Endothelial cell (in vitro differentiated cells): ENCODE measurements at regions not wholly inside any gene's neighbourhood (a gene's known extent, or its start where the extent isn't known, plus 50 kb on each side); places are given as distances from the start of the nearest gene placed in this dataset.

Source experiments
- DNase-seq: peaks from one replicate; pipeline ENCODE4 v3.0.0; 2021; ENCODE audit warnings: low spot score
- H3K27ac Mint-ChIP-seq: one replicate; pipeline ENCODE4 v1.8.0; 2021; ENCODE audit warnings: mixed read lengths, inconsistent platforms; ENCODE audit not compliant: unreplicated experiment
- H3K27me3 Mint-ChIP-seq: one replicate; pipeline ENCODE4 v1.8.0; 2021; ENCODE audit warnings: mild to moderate bottlenecking, moderate library complexity, mixed read lengths, inconsistent platforms; ENCODE audit not compliant: unreplicated experiment
- H3K36me3 Mint-ChIP-seq: one replicate; pipeline ENCODE4 v1.8.0; 2021; ENCODE audit warnings: mild to moderate bottlenecking, low read depth, mixed read lengths, inconsistent platforms; ENCODE audit not compliant: unreplicated experiment
- H3K4me1 Mint-ChIP-seq: one replicate; pipeline ENCODE4 v1.8.0; 2021; ENCODE audit warnings: mild to moderate bottlenecking, mixed read lengths, inconsistent platforms; ENCODE audit not compliant: unreplicated experiment
- H3K4me3 Mint-ChIP-seq: one replicate; pipeline ENCODE4 v1.8.0; 2021; ENCODE audit warnings: mild to moderate bottlenecking, mixed read lengths, inconsistent platforms; ENCODE audit not compliant: unreplicated experiment
- H3K9me3 Mint-ChIP-seq: one replicate; pipeline ENCODE4 v1.8.0; 2021; ENCODE audit warnings: mixed read lengths, inconsistent platforms; ENCODE audit not compliant: unreplicated experiment
- TF ChIP-seq, protein P1 (sequence below): fragments of 200-600 bp; sonication (generic); IDR thresholded peaks from one replicate; pipeline ENCODE4 v1.5.0; 2021; ENCODE audit warnings: antibody characterized with exemption; ENCODE audit not compliant: unreplicated experiment

DNA sequence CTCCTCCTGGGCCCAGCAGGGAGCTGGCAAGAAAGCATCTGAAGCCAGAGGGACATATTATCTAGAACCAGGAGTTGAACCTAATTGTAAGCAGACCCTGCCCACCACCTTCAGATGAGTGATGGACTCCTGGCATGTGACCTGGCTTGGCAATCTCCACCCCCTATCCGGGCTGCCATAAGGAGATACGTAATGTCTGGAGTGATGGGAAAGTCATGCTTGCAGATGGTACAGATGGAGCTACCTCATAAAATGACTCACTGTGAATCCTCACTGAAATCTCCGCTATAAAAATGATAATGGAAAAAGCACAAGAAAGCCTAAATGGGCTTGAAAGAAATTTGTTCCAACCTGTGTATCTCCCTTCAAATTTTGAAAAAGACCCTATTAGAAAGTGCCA lies 157.5 kb downstream of the DMRT2 start:
- H3K4me3 Mint-ChIP-seq = no peak overlapping the region
- no peaks in the 10 kb centered on the region for H3K4me1 Mint-ChIP-seq
- H3K36me3 Mint-ChIP-seq = no peaks in the 10 kb centered on the region
- no peak overlapping the region for H3K27ac Mint-ChIP-seq
- H3K9me3 Mint-ChIP-seq = peaks cover 5% of the 10 kb centered on the region
- DNase-seq = no peak
- TF ChIP-seq, protein P1, sequence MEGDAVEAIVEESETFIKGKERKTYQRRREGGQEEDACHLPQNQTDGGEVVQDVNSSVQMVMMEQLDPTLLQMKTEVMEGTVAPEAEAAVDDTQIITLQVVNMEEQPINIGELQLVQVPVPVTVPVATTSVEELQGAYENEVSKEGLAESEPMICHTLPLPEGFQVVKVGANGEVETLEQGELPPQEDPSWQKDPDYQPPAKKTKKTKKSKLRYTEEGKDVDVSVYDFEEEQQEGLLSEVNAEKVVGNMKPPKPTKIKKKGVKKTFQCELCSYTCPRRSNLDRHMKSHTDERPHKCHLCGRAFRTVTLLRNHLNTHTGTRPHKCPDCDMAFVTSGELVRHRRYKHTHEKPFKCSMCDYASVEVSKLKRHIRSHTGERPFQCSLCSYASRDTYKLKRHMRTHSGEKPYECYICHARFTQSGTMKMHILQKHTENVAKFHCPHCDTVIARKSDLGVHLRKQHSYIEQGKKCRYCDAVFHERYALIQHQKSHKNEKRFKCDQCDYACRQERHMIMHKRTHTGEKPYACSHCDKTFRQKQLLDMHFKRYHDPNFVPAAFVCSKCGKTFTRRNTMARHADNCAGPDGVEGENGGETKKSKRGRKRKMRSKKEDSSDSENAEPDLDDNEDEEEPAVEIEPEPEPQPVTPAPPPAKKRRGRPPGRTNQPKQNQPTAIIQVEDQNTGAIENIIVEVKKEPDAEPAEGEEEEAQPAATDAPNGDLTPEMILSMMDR = no peak
- peaks cover 2% of the 10 kb centered on the region for H3K27me3 Mint-ChIP-seq

- no peaks in the 10 kb centered on the region for H3K4me1 Mint-ChIP-seq
- H3K36me3 Mint-ChIP-seq = no peaks in the 10 kb centered on the region
- no peak overlapping the region for H3K4me3 Mint-ChIP-seq
- H3K9me3 Mint-ChIP-seq = peaks cover 5% of the 10 kb centered on the region
- TF ChIP-seq, protein P1 = no peak
- peaks cover 2% of the 10 kb centered on the region for H3K27me3 Mint-ChIP-seq
- no peak for DNase-seq
- no peak overlapping the region for H3K27ac Mint-ChIP-seq
Observed at GRCh38 chr9:1208157-1208556, 158.0 kb downstream of the DMRT2 start.

DNA sequence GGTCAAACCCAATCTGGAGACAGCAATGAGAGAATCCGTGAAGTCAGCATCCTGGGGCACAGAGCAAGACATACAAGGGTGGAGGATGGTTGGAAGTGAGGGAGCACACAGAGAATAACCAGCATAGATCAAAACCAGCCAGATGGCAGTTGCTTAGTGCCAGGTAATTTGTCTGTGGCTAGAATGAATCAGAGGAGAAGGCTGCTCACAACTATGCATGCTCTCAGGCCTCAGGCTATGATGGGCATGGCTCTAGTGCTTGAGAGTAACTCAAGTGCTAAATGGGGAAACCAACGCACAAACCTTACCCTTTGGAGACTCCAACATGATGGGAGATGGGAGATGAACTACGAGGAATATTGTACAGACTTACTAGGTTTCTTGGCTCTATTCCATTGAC lies 160.8 kb downstream of the DMRT2 start:
- no peak for DNase-seq
- TF ChIP-seq, protein P1 = no peak
- Mint-ChIP-seq H3K27ac (no peak overlapping the region), H3K27me3 (peaks cover 2% of the 10 kb centered on the region), H3K4me1 (no peaks in the 10 kb centered on the region), H3K9me3 (peaks cover 5% of the 10 kb centered on the region), H3K4me3 (no peak overlapping the region), H3K36me3 (no peaks in the 10 kb centered on the region)

DNA sequence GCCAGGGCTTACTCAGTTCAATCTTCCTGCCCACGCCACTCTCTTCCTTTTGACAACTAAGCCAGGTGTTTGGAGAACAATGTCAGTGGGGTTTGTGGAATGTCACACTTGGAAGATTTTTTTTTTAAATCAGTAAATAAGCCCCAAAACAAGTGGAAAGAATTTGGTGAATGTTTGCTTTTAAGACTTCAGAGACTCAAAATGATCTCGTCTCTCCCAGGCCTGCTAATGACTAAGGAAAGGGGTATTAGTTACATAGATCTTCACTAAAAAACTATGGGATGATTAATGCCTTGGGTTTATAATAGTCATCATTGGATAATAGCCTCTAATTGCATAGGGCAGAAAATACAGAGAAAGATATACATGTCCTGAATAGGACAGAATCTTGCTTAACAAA lies 166.4 kb downstream of the DMRT2 start:
- Mint-ChIP-seq H3K27ac (no peak overlapping the region), H3K4me1 (no peaks in the 10 kb centered on the region)

GRCh38 chr9:1217076-1217475 lies 166.9 kb downstream of the DMRT2 start:
- Mint-ChIP-seq H3K36me3 (no peaks in the 10 kb centered on the region), H3K4me3 (no peak overlapping the region), H3K9me3 (no peaks in the 10 kb centered on the region), H3K27me3 (no peaks in the 10 kb centered on the region), H3K4me1 (no peaks in the 10 kb centered on the region), H3K27ac (no peak overlapping the region)
- DNase-seq = no peak
- TF ChIP-seq, protein P1 = no peak

More for the DNA sequence above, 166.4 kb downstream of the DMRT2 start:
- no peak overlapping the region for H3K4me3 Mint-ChIP-seq
- H3K27me3 Mint-ChIP-seq = no peaks in the 10 kb centered on the region
- H3K36me3 Mint-ChIP-seq = no peaks in the 10 kb centered on the region
- TF ChIP-seq, protein P1 = no peak
- no peak for DNase-seq
- H3K9me3 Mint-ChIP-seq = no peaks in the 10 kb centered on the region
